ENCODE measurements at regions not wholly inside any gene's neighbourhood (a gene's known extent, or its start where the extent isn't known, plus 50 kb on each side); places are given as distances from the start of the nearest gene placed in this dataset.

GRCh38 chr6:27161946-27162603 is 85.4 kb upstream of the PRSS16 start:
- peak overlapping the region; percentile 58 for H3K4me2 ChIP-seq
- ATAC-seq (peak; percentile 20 to 52; a peak in 3 of 6 replicates), FAIRE-seq (no peak), DNase-seq (ENCODE audit: low read depth in 1 of 2, low spot score in 1 of 2) (peak in 1 of 2 experiments; percentile 66)
- POLR2A ChIA-PET, result interaction anchor here (0.5 kb wide), 1 partner anchor 14 kb away, joined by 8 read pairs; no protein-coding TSS in a partner anchor
- TF ChIP-seq SREBF2 (IDR thresholded peaks at IDR 0.05) (peak; percentile 57), MAX (IDR thresholded peaks at IDR 0.05) (0 out of 2 replicates have a peak, but pooled peaks have one; percentile 23), CTCF (IDR thresholded peaks at IDR 0.05) (peak; percentile 83), HDAC2 (IDR thresholded peaks at IDR 0.05) (no peak), CEBPB (IDR thresholded peaks at IDR 0.05) (peak; percentile 49 to 65; a peak in 3 of 4 replicates), RAD21 (conservative IDR thresholded peaks at IDR 0.05 in 1 of 2, IDR thresholded peaks at IDR 0.05 in 1 of 2) (peak; percentile 55 to 79), SMC3 (IDR thresholded peaks at IDR 0.05) (peak; percentile 49; the same call in 1 of the 3 replicates), TFCP2L1 (CRISPR knock-in tag; IDR thresholded peaks at IDR 0.05) (no peak)
- no peaks in the 10 kb centered on the region for H3K9me3 ChIP-seq
- no peak overlapping the region; the same call in 2 of the 3 replicates for H3K4me3 ChIP-seq
- peaks cover 3% of the 10 kb centered on the region; the same call in 1 of the 3 replicates for H3K4me1 ChIP-seq
- H3K27ac ChIP-seq, result no peak overlapping the region
- under 1% methylated on average over 9 of the region's 9 CpGs for WGBS (ENCODE audit: missing lambda C conversion rate)
- CTCF ChIA-PET, result interaction anchor here (0.6 to 5.4 kb wide), 8 partner anchors 11 to 627 kb away, joined by 3 to 32 read pairs (median 4); a partner anchor contains a TSS

- Histone ChIP-seq H3K4me1 (peaks cover 6% of the 10 kb centered on the region; the same call in 1 of the 3 replicates), H3K4me2 (no peak overlapping the region), H3K4me3 (no peak overlapping the region), H3K27ac (no peak overlapping the region), H3K9me3 (no peaks in the 10 kb centered on the region)
- FAIRE-seq (no peak), DNase-seq (ENCODE audit: low read depth in 1 of 2, low spot score in 1 of 2) (no peak), ATAC-seq (no peak)
- ChIA-PET CTCF (interaction anchor here (0.6 to 3.8 kb wide), 3 partner anchors 13 to 168 kb away, joined by 3 to 24 read pairs (median 3); no protein-coding TSS in a partner anchor), POLR2A (interaction anchor here (0.6 kb wide), 1 partner anchor 945 kb away, joined by 3 read pairs; no protein-coding TSS in a partner anchor)
- TF ChIP-seq HDAC2 (IDR thresholded peaks at IDR 0.05) (no peak), ESRRA (IDR thresholded peaks at IDR 0.05; ENCODE audit: borderline replicate concordance, low read length) (no peak), TP53 (CRISPR knock-in tag; IDR thresholded peaks at IDR 0.05) (no peak), HOXA7 (CRISPR knock-in tag; IDR thresholded peaks at IDR 0.05) (no peak), MAFK (IDR thresholded peaks at IDR 0.05; ENCODE audit: partially characterized antibody) (no peak), HEYL (CRISPR knock-in tag; IDR thresholded peaks at IDR 0.05) (no peak), NFE2L2 (conservative IDR thresholded peaks at IDR 0.05; ENCODE audit: low read length) (no peak), ZFP36 (IDR thresholded peaks at IDR 0.05; ENCODE audit: borderline replicate concordance, partially characterized antibody) (no peak), ZSCAN20 (CRISPR knock-in tag; IDR thresholded peaks at IDR 0.05) (no peak), KDM5A (IDR thresholded peaks at IDR 0.05) (no peak)
These were observed 83.7 kb upstream of the PRSS16 start for GRCh38 chr6:27163834-27164233.

- Histone ChIP-seq H3K4me2 (no peak overlapping the region), H3K9me3 (no peaks in the 10 kb centered on the region), H3K4me3 (no peak overlapping the region), H3K27ac (no peak overlapping the region), H3K4me1 (0 out of 3 replicates have a peak, but pooled peaks cover 3% of the 10 kb centered on the region)
- DNase-seq (ENCODE audit: low read depth in 1 of 2, low spot score in 1 of 2) (no peak), ATAC-seq (no peak), FAIRE-seq (no peak)
- TF ChIP-seq FOSB (CRISPR knock-in tag; IDR thresholded peaks at IDR 0.05), result no peak
- no peak for TF ChIP-seq NFE2L2 (conservative IDR thresholded peaks at IDR 0.05; ENCODE audit: low read length)
- TF ChIP-seq EHMT2 (IDR thresholded peaks at IDR 0.05; ENCODE audit: low read depth), result no peak
- no peak for TF ChIP-seq KDM1A (IDR thresholded peaks at IDR 0.05; ENCODE audit: low read depth)
- TF ChIP-seq RARB (CRISPR knock-in tag; IDR thresholded peaks at IDR 0.05), result no peak
- no peak for TF ChIP-seq MAX (IDR thresholded peaks at IDR 0.05)
- no peak for TF ChIP-seq SMC3 (IDR thresholded peaks at IDR 0.05)
- no peak for TF ChIP-seq EHF (CRISPR knock-in tag; IDR thresholded peaks at IDR 0.05)
- TF ChIP-seq CBX8 (IDR thresholded peaks at IDR 0.05), result no peak
- TF ChIP-seq NPAS2 (CRISPR knock-in tag; IDR thresholded peaks at IDR 0.05; ENCODE audit: borderline replicate concordance), result no peak
- TF ChIP-seq PBX3 (IDR thresholded peaks at IDR 0.05), result no peak
- WGBS (ENCODE audit: missing lambda C conversion rate), result 38% methylated on average over 2 of the region's 2 CpGs
- ChIA-PET CTCF (no interaction called here), POLR2A (no interaction called here)
These were observed 79.4 kb upstream of the PRSS16 start for GRCh38 chr6:27168108-27168507.

Data from A549 (cell line).